ENCODE measurements at regions not wholly inside any gene's neighbourhood (a gene's known extent, or its start where the extent isn't known, plus 50 kb on each side); places are given as distances from the start of the nearest gene placed in this dataset.

- DNase-seq (ENCODE audit: low read depth in 2 of 2) = no peak
Observed at GRCh38 chr12:118751355-118751754, 230.0 kb upstream of the SRRM4 start.

GRCh38 chr12:118760623-118761022, 220.7 kb upstream of the SRRM4 start:
- DNase-seq (ENCODE audit: low read depth in 2 of 2) = no peak

- no peak for DNase-seq (ENCODE audit: low read depth in 2 of 2)
Observed at GRCh38 chr12:118763234-118763633, 218.1 kb upstream of the SRRM4 start.

GRCh38 chr12:118773956-118774723, 207.2 kb upstream of the SRRM4 start:
- no peak for DNase-seq (ENCODE audit: low read depth in 2 of 2)

- no peak for DNase-seq (ENCODE audit: low read depth in 2 of 2)
Observed at GRCh38 chr12:118777504-118777903, 203.8 kb upstream of the SRRM4 start.

- no peak for DNase-seq (ENCODE audit: low read depth in 2 of 2)
Observed at GRCh38 chr12:118778077-118778476, 203.3 kb upstream of the SRRM4 start.

GRCh38 chr12:118780939-118781338, 200.4 kb upstream of the SRRM4 start:
- DNase-seq (ENCODE audit: low read depth in 2 of 2) = no peak

GRCh38 chr12:118781692-118782091, 199.6 kb upstream of the SRRM4 start:
- DNase-seq (ENCODE audit: low read depth in 2 of 2) = no peak

- no peak for DNase-seq (ENCODE audit: low read depth in 2 of 2)
Observed at GRCh38 chr12:118783703-118784102, 197.6 kb upstream of the SRRM4 start.

- no peak for DNase-seq (ENCODE audit: low read depth in 2 of 2)
Observed at GRCh38 chr12:118790578-118790977, 190.8 kb upstream of the SRRM4 start.

- no peak for DNase-seq (ENCODE audit: low read depth in 2 of 2)
Observed at GRCh38 chr12:118813778-118814357, 167.5 kb upstream of the SRRM4 start.

GRCh38 chr12:118816296-118816695, 165.0 kb upstream of the SRRM4 start:
- no peak for DNase-seq (ENCODE audit: low read depth in 2 of 2)

- no peak for DNase-seq (ENCODE audit: low read depth in 2 of 2)
Observed at GRCh38 chr12:118821386-118821925, 159.9 kb upstream of the SRRM4 start.

GRCh38 chr12:118822512-118822911, 158.8 kb upstream of the SRRM4 start:
- no peak for DNase-seq (ENCODE audit: low read depth in 2 of 2)

GRCh38 chr12:118827047-118827446, 154.3 kb upstream of the SRRM4 start:
- no peak for DNase-seq (ENCODE audit: low read depth in 2 of 2)

GRCh38 chr12:118827606-118828005, 153.7 kb upstream of the SRRM4 start:
- DNase-seq (ENCODE audit: low read depth in 2 of 2) = no peak

GRCh38 chr12:118830296-118830695, 151.0 kb upstream of the SRRM4 start:
- DNase-seq (ENCODE audit: low read depth in 2 of 2) = no peak

GRCh38 chr12:118835926-118836325, 145.4 kb upstream of the SRRM4 start:
- DNase-seq (ENCODE audit: low read depth in 2 of 2) = no peak

GRCh38 chr12:118840399-118840798, 140.9 kb upstream of the SRRM4 start:
- DNase-seq (ENCODE audit: low read depth in 2 of 2) = no peak

- no peak for DNase-seq (ENCODE audit: low read depth in 2 of 2)
Observed at GRCh38 chr12:118840878-118841277, 140.5 kb upstream of the SRRM4 start.

- no peak for DNase-seq (ENCODE audit: low read depth in 2 of 2)
Observed at GRCh38 chr12:118841588-118841987, 139.8 kb upstream of the SRRM4 start.

GRCh38 chr12:118842866-118843265, 138.5 kb upstream of the SRRM4 start:
- no peak for DNase-seq (ENCODE audit: low read depth in 2 of 2)

- DNase-seq (ENCODE audit: low read depth in 2 of 2) = no peak
Observed at GRCh38 chr12:118846416-118846815, 134.9 kb upstream of the SRRM4 start.

Data from activated CD4-positive, alpha-beta T cell treated with anti-CD3 and anti-CD28 coated beads for 24 hours (primary cell).